Neutrophil (primary cell): ENCODE measurements at regions not wholly inside any gene's neighbourhood (a gene's known extent, or its start where the extent isn't known, plus 50 kb on each side); places are given as distances from the start of the nearest gene placed in this dataset.

ENCODE experiments used
- H3K27ac ChIP-seq: fragments of 200-600 bp; sonication (generic); 2 replicates; pipeline ENCODE4 v1.5.1; 2016; ENCODE audit warnings: mild to moderate bottlenecking, moderate library complexity
- H3K27me3 ChIP-seq: fragments of 200-600 bp; sonication (generic); 2 replicates; pipeline ENCODE4 v1.6.0; 2016; ENCODE audit warnings: mild to moderate bottlenecking
- H3K36me3 ChIP-seq: fragments of 200-600 bp; sonication (generic); 2 replicates; pipeline ENCODE4 v1.5.1; 2017
- H3K4me1 ChIP-seq, 2 experiments: fragments of 200-600 bp in 1 of 2; sonication (generic) in 1 of 2; 1 replicate in 1 of 2; 2 replicates in 1 of 2; pipeline versions ENCODE4 v1.5.1 to v1.6.1; 2013 to 2016; ENCODE audit warnings: low read depth in 1 of 2, low read length in 1 of 2, mild to moderate bottlenecking in 1 of 2, moderate library complexity in 1 of 2; ENCODE audit not compliant: control insufficient read depth in 1 of 2, insufficient read depth in 1 of 2
- H3K4me3 ChIP-seq, 2 experiments: fragments of 200-600 bp in 1 of 2; sonication (generic) in 1 of 2; 1 replicate in 1 of 2; 2 replicates in 1 of 2; pipeline ENCODE4 v1.5.1; 2013 to 2016; ENCODE audit warnings: low read depth in 1 of 2, low read length in 1 of 2, mild to moderate bottlenecking in 1 of 2, moderate library complexity in 1 of 2
- H3K9me3 ChIP-seq: fragments of 200-600 bp; sonication (generic); 2 replicates; pipeline ENCODE4 v1.5.1; 2016
- TF ChIP-seq, protein P1 (sequence below): fragments of 200-600 bp; sonication (generic); IDR thresholded peaks from 2 replicates; pipeline ENCODE4 v1.5.1; 2016; ENCODE audit warnings: antibody characterized with exemption

DNA sequence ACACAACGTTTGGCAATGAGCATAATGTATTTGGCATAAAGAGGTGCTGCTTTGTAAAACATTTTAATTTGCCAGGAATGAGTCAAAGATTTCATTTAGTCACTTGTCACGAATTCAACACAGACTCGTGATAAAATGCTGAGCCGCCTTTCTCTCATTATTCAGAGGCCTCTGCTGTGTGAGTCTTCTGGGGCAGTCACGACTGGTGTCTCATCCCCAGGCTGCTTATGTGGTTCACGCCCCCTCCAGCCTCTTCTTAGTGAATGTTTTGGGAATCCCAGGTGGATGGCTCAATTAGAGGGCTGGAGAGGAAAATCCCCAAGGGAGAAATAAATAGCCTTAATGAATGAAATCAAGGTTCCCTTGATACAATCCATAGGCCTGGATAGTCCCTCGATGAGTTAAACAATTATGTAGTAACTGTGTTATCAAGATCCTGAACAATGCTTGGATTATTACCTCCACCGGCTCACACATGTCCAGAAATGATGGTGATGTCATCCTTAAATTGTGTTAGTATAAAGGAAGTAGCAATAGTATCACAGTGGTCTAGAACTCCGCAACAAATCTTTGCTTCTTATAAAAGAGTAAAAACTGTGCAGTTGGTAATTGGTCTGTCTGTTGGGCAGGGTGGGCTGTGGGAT lies 192.1 kb upstream of the ADAMTS16 start:
- Histone ChIP-seq H3K27me3 (no peaks in the 10 kb centered on the region), H3K9me3 (no peaks in the 10 kb centered on the region), H3K4me1 (no peaks in the 10 kb centered on the region), H3K36me3 (no peaks in the 10 kb centered on the region), H3K27ac (no peak overlapping the region), H3K4me3 (no peak overlapping the region)
- TF ChIP-seq, protein P1, sequence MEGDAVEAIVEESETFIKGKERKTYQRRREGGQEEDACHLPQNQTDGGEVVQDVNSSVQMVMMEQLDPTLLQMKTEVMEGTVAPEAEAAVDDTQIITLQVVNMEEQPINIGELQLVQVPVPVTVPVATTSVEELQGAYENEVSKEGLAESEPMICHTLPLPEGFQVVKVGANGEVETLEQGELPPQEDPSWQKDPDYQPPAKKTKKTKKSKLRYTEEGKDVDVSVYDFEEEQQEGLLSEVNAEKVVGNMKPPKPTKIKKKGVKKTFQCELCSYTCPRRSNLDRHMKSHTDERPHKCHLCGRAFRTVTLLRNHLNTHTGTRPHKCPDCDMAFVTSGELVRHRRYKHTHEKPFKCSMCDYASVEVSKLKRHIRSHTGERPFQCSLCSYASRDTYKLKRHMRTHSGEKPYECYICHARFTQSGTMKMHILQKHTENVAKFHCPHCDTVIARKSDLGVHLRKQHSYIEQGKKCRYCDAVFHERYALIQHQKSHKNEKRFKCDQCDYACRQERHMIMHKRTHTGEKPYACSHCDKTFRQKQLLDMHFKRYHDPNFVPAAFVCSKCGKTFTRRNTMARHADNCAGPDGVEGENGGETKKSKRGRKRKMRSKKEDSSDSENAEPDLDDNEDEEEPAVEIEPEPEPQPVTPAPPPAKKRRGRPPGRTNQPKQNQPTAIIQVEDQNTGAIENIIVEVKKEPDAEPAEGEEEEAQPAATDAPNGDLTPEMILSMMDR: no peak

GRCh38 chr5:4949108-4949507 lies 191.0 kb upstream of the ADAMTS16 start:
- H3K4me1 ChIP-seq: no peaks in the 10 kb centered on the region
- no peak overlapping the region for H3K27ac ChIP-seq
- H3K36me3 ChIP-seq: no peaks in the 10 kb centered on the region
- no peaks in the 10 kb centered on the region for H3K27me3 ChIP-seq
- TF ChIP-seq, protein P1: no peak
- no peak overlapping the region for H3K4me3 ChIP-seq
- no peaks in the 10 kb centered on the region for H3K9me3 ChIP-seq

DNA sequence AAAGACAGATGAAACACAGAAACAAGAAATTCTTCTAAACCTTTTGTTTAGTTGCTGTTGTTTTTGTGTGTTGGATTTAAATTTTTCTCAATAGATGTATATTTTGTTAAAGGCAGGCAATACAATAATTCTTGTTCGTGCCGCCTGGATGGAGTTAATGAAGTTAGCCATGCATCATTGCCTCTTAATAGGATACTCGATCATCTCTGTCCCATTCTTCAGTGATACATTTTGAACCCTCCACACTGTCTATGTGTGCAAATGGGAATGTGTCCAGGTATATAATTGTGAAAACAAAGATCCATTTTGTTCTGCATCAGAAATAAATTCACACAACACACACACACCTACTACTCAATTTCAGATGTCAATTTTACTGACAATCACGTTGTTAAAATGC lies 186.6 kb upstream of the ADAMTS16 start:
- Histone ChIP-seq H3K36me3 (no peaks in the 10 kb centered on the region), H3K27ac (no peak overlapping the region), H3K4me1 (no peaks in the 10 kb centered on the region), H3K27me3 (no peaks in the 10 kb centered on the region), H3K4me3 (no peak overlapping the region), H3K9me3 (no peaks in the 10 kb centered on the region)
- TF ChIP-seq, protein P1: no peak

DNA sequence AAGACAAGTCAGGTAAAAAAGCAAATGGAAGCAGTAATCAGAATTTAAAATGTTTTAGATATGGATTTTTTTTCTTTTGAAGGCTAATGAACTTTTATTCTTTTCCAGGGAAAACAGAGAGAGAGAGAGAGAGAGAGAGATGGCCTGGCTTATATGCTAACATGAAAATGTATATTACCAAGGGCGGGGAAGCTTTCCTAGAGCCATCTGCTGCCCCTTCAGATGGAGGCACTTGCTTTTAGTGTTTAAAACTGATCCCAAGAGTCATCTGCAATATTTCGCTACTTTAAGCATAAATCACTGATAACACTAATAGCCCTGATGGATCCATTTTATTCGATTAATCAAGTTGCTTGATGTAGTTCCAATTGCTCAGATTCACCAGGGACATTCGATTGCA lies 186.1 kb upstream of the ADAMTS16 start:
- Histone ChIP-seq H3K27me3 (no peaks in the 10 kb centered on the region), H3K9me3 (no peaks in the 10 kb centered on the region), H3K4me3 (no peak overlapping the region), H3K27ac (no peak overlapping the region), H3K4me1 (no peaks in the 10 kb centered on the region), H3K36me3 (no peaks in the 10 kb centered on the region)
- TF ChIP-seq, protein P1: no peak

GRCh38 chr5:4963265-4963664 lies 176.9 kb upstream of the ADAMTS16 start:
- H3K27ac ChIP-seq: no peak overlapping the region
- TF ChIP-seq, protein P1: no peak
- no peak overlapping the region for H3K4me3 ChIP-seq
- H3K27me3 ChIP-seq: no peaks in the 10 kb centered on the region
- no peaks in the 10 kb centered on the region for H3K4me1 ChIP-seq
- no peaks in the 10 kb centered on the region for H3K36me3 ChIP-seq
- H3K9me3 ChIP-seq: no peaks in the 10 kb centered on the region

DNA sequence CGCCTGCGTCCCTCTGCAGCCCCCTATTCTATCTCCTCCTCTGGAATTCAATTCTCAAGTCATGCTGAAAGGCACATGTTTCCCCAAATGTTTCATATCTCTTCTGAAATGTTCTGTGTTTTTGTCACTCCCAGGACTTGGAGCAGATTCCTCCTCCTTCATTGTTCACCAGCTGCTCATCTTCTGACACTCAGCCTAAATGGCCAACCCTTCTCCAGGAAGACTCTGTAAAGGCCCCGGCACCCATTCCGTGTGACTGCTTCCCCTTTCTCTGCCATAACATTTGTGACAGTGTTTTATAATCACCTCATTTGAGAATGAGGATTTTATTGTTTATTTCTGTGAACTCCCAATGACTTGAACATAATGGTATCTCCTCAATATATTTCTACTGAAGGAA lies 170.8 kb upstream of the ADAMTS16 start:
- no peaks in the 10 kb centered on the region for H3K36me3 ChIP-seq
- H3K9me3 ChIP-seq: no peaks in the 10 kb centered on the region
- H3K27me3 ChIP-seq: no peaks in the 10 kb centered on the region
- H3K4me3 ChIP-seq: no peak overlapping the region
- H3K4me1 ChIP-seq: no peaks in the 10 kb centered on the region
- no peak overlapping the region for H3K27ac ChIP-seq
- TF ChIP-seq, protein P1: no peak
